ENCODE measurements at regions not wholly inside any gene's neighbourhood (a gene's known extent, or its start where the extent isn't known, plus 50 kb on each side); places are given as distances from the start of the nearest gene placed in this dataset.

- TF ChIP-seq EP300 (IDR thresholded peaks at IDR 0.05) (no peak), CTCF (IDR thresholded peaks at IDR 0.05) (peak; percentile 32 to 64 (median 49)), POLR2A (IDR thresholded peaks at IDR 0.05) (no peak), POLR2AphosphoS5 (IDR thresholded peaks at IDR 0.05) (no peak)
Observed at GRCh38 chr6:144581812-144582537, 296.8 kb downstream of the UTRN start.

Measured in gastroesophageal sphincter (tissue), 3 donors.